Stimulated activated CD4-positive, alpha-beta T cell treated with anti-CD3 and anti-CD28 coated beads, TNF-alpha, amount 100 ng/mL, for 1 hour (primary cell): ENCODE measurements at regions not wholly inside any gene's neighbourhood (a gene's known extent, or its start where the extent isn't known, plus 50 kb on each side); places are given as distances from the start of the nearest gene placed in this dataset.

Experiments
- DNase-seq, 3 donors: peaks; one replicate each; pipeline ENCODE4 v3.0.0-alpha.2; 2020; ENCODE audit warnings: low read depth in 3 of 3, low spot score in 1 of 3

DNA sequence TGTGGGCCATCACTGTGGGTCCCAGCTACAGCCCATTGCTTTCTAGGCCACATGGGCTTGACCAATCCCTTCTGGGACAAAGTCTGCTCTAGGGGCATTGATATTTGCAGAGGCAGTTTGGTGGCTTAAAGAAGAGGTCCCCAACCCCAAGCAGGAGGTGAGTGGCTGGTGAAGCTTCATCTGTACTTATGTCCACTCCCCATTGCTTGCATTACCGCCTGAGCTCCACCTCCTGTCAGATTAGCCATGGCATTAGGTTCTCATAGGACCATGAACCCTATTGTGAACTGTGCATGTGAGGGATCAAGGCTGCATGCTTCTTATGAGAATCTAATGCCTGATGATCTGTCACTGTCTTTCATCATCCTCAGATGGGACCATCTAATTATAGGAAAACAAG is 54.4 kb upstream of the CADM1 start:
- no peak for DNase-seq

DNA sequence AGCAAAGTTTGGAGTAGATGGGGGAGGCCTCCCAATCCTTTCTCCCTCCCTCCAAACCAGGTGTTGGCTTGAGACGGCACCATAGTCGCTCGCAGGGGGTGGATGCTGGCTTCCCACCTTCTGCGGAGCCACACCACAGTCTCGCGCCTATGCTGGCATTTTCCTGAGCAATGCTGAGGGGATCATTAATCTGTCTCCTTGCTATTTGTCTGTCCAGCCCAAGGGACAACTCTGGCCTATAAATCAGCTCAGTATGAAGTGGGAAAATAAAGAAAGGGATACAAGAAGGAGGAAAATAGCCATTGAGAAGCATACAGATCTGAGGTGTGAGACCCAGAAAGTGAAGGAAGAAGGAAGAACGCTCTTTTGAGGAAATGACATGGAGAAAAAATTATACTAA is 53.5 kb upstream of the CADM1 start:
- no peak for DNase-seq

DNA sequence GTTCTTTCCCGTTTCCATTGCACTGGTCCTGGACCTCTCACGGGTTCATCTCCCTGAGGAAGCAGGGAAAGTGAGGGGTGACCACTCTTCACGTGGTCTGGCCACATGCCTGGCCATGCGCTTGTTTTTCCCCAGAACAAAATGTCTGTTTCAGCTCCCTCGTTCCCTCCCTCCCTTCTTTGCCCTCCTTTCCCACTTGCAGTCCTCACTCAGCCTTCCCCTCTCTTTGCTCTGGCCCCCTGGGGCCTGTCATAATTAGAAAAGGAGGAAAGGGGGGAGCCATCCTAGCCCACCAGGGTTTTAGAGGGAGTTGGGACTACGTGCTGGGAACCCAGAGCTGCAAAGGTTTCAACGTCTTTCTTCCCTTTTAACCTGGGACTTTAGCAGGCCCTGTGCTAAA is 52.8 kb upstream of the CADM1 start:
- no peak for DNase-seq

- no peak for DNase-seq
Measured at GRCh38 chr11:115555336-115556090, 51.3 kb upstream of the CADM1 start.
